ENCODE measurements at regions not wholly inside any gene's neighbourhood (a gene's known extent, or its start where the extent isn't known, plus 50 kb on each side); places are given as distances from the start of the nearest gene placed in this dataset.

DNA sequence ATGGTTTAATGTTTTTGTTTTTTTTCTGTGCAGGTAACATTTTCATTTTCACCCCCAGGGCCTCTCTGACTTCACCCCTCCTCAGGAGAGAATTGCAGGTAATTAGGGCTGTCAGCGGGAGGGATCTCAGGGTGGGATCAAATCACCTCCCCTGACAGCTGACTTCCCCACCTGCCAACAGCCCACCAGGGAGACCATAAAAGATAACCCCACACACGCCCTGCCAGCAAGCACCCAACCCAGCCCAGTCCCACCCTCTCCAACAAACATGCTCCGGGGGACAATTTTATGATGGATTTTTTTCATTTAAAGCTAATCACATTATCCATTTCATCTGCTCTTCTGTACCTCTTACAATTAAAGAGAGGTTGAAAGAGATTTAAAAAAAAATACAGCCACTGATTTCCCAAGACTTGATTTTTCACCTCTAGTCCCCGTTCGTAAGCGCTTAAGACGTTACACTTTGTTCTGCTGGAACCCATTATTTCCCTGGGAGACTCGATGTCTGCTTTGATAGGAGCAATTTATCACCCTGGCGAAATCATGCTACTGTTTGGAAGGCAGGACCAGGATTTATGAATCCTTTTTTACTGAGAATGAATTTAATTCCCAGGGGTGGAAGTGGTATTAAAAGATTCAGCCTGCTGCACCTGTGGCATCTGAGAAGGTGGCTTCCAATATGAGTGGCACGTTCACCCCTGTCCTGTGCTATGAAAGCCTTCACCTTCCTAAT is 232.9 kb upstream of the ID2 start:
- TF ChIP-seq, protein P1, sequence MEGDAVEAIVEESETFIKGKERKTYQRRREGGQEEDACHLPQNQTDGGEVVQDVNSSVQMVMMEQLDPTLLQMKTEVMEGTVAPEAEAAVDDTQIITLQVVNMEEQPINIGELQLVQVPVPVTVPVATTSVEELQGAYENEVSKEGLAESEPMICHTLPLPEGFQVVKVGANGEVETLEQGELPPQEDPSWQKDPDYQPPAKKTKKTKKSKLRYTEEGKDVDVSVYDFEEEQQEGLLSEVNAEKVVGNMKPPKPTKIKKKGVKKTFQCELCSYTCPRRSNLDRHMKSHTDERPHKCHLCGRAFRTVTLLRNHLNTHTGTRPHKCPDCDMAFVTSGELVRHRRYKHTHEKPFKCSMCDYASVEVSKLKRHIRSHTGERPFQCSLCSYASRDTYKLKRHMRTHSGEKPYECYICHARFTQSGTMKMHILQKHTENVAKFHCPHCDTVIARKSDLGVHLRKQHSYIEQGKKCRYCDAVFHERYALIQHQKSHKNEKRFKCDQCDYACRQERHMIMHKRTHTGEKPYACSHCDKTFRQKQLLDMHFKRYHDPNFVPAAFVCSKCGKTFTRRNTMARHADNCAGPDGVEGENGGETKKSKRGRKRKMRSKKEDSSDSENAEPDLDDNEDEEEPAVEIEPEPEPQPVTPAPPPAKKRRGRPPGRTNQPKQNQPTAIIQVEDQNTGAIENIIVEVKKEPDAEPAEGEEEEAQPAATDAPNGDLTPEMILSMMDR (IDR thresholded peaks at IDR 0.05), result no peak
- no peaks in the 10 kb centered on the region for H3K27me3 ChIP-seq
- intact Hi-C loops (cut with DNase I), result no loop called here
- H3K36me3 ChIP-seq, result no peaks in the 10 kb centered on the region
- DNase-seq (no peak), FAIRE-seq (no peak), ATAC-seq (no peak)
- no peaks in the 10 kb centered on the region for H3K9me3 ChIP-seq
- no peak overlapping the region for H3K4me3 ChIP-seq
- 76 to 87% methylated on average over 10 of the region's 10 CpGs for WGBS, 2 donors
- no peak overlapping the region for H3K27ac ChIP-seq
- no peaks in the 10 kb centered on the region for H3K4me1 ChIP-seq

- DNase-seq, result no peak
- intact Hi-C loops (cut with DNase I), result no loop called here
- Histone ChIP-seq H3K27ac (no peak overlapping the region), H3K36me3 (no peaks in the 10 kb centered on the region), H3K4me3 (no peak overlapping the region), H3K27me3 (no peaks in the 10 kb centered on the region), H3K9me3 (no peaks in the 10 kb centered on the region), H3K4me1 (no peaks in the 10 kb centered on the region)
- 85 to 91% methylated on average over 5 of the region's 5 CpGs for WGBS, 2 donors
- ATAC-seq, result no peak
- TF ChIP-seq, protein P1 (IDR thresholded peaks at IDR 0.05), result no peak
- no peak for FAIRE-seq
Measured at GRCh38 chr2:8451273-8451672, 230.6 kb upstream of the ID2 start.

GRCh38 chr2:8452296-8452695 is 229.6 kb upstream of the ID2 start:
- intact Hi-C loops (cut with DNase I), result no loop called here
- 74 to 89% methylated on average over 5 of the region's 5 CpGs for WGBS, 2 donors

GRCh38 chr2:8452979-8453903 is 228.6 kb upstream of the ID2 start:
- FAIRE-seq (no peak), ATAC-seq (no peak), DNase-seq (no peak)
- TF ChIP-seq, protein P1 (IDR thresholded peaks at IDR 0.05), result no peak
- intact Hi-C loops (cut with DNase I), result no loop called here
- 81 to 86% methylated on average over 15 of the region's 15 CpGs for WGBS, 2 donors
- Histone ChIP-seq H3K27ac (no peak overlapping the region), H3K36me3 (no peaks in the 10 kb centered on the region), H3K4me3 (no peak overlapping the region), H3K27me3 (no peaks in the 10 kb centered on the region), H3K4me1 (peaks cover 3 to 10% (median 7%) of the 10 kb centered on the region in 3 donors), H3K9me3 (no peaks in the 10 kb centered on the region)

More at GRCh38 chr2:8452296-8452695, 229.6 kb upstream of the ID2 start:
- no peak overlapping the region for H3K4me3 ChIP-seq
- DNase-seq (no peak), ATAC-seq (no peak), FAIRE-seq (no peak)
- TF ChIP-seq, protein P1 (IDR thresholded peaks at IDR 0.05), result no peak
- H3K27ac ChIP-seq, result no peak overlapping the region
- H3K4me1 ChIP-seq, result peaks cover 0 to under 1% (median 0%) of the 10 kb centered on the region in 3 donors
- no peaks in the 10 kb centered on the region for H3K27me3 ChIP-seq
- H3K9me3 ChIP-seq, result no peaks in the 10 kb centered on the region
- H3K36me3 ChIP-seq, result no peaks in the 10 kb centered on the region
